ENCODE measurements at regions not wholly inside any gene's neighbourhood (a gene's known extent, or its start where the extent isn't known, plus 50 kb on each side); places are given as distances from the start of the nearest gene placed in this dataset.
"Not testable (repeated sequence)": the region's sequence is repeated elsewhere in the genome, so short reads cannot be mapped to it uniquely, and the experiment has no call there.

DNA sequence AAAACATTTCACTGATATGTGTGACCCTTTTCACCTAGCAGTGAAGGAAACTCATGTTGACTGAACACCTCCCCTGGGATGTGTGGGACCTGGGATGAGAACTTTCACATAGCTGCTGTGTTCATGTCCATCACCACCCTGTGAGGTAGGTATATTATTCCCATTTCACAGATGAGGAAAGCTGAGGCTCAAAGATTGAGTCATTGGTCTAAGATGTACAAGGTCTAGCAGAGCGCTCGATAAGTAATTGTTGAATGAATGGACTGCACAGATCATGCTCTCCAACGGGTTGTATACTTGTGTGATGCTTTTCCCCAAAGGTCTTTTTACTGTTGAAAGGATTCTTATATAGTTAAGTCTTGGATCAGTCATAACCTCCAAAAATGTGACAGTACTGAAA lies 75.6 kb upstream of the TSC22D1 start:
- DNase-seq: no peak

DNA sequence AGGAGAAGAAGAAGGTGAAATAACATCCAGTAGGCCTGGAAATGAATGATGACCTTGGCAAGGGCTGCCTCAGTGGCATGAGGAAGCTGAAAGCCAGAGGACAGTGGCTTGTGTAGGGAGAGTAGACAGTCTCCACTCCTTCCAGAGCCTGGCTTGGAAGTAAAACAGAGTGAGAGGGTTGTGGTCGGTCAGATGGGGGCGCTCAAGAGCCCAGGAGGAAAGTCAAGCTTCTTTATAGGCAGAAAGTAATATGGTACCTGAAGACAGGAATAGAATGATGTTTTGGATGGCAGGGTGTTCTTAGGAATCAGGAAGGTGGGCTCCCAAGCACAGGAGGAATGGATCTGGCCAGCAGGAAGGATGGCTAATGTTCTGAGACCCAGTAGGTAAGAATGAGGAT lies 75.1 kb upstream of the TSC22D1 start:
- DNase-seq: no peak

DNA sequence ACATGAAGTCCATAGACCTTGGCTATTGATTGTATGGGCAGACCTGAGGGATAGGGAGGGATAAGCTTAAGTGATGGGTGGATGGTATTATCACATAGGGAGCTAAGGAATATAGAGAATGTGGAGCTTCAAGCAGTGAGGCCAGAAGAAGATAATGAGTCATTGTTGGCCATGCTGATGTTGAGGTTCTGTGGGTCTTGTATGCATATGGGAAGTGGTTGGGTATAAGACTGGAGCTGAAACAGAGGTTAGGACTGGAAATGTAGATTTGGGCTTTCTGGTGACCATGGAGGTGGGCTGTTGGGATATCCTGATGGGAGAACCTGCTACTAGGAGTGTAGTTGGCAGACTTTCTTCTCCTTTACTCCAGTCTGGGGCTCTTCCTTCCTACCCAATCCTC lies 73.7 kb upstream of the TSC22D1 start:
- no peak for DNase-seq

DNA sequence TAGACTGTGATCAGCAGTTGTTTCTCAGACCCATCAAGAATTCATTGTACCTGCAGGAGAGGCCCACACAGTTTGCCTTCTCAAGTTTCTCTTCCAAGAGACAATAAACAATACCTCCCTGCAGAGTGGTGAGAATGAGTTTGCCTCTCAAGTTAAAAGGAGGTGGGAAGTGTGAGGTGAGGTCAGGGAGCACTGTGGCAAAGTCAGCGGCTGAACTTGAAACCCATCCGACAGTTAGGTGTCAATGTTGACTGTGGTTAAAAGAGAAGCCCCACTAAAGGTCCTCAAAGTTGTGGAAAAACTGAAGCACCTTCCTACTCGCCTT lies 72.9 kb upstream of the TSC22D1 start:
- no peak for DNase-seq

DNA sequence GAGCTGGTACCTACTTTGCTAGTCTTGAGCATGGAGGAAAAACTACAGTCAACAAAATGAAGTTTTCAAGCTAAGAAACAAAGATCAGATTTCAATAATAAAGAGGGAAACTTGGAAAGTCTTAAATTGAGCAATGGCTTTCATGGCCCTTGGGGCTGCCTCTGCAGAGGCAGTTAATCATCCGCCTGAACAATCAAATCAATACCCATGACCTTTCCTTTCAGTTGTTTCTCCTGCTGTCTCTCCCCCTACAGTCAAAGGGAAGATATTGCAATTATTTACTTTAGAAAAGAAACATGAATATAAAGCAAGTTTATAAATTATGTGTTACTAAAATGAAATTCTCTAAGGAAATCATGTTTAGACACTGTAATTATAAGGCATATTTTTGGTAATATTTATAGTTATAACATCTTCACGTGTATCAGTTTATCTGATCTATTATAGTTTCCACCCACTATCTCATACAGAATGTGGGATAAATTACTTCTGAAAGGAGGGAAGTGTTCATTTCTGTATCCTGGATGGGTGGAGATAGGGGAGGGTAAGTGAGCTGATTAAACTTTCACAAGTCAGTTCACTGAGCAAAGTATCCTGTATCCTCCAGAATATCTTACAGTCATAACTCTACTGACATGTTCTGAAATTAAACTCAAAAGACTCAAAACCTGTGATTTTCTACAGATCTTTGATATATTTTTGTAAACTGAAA lies 72.4 kb upstream of the TSC22D1 start:
- DNase-seq: no peak

DNA sequence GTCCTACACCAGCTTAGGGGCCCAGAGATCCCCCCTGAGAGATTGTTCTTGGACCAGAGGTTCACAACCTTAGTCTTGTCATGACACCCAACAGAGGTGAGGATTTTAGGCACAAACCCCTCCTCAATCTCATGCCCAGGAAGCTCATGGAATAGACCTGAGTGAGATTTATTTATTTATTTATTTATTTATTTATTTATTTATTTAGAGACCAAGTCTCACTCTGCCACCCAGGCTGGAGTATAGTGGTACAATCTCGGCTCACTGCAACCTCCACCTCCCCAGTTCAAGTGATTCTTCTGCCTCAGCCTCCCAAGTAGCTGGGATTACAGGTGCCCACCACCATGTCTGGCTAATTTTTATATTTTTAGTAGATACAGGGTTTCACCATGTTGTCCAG lies 71.4 kb upstream of the TSC22D1 start:
- not testable (repeated sequence) for DNase-seq

DNA sequence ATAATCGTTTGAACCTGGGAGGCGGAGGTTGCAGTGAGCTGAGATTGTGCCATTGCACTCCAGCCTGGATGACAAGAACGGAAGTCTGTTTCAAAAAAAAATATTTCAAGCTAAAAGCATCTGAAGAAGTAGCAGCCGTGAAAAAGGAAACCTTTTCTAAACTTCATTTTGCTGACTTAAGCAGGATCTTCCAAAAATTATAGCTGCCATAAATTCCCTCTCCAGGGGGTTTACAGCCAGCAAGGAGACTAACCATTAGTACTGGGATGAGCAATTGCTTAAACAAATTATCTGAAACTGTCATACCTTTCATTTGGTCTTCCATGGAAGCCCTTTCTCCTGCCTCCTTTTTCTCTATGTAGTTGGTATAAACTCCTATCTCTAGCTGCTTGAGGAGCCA lies 69.9 kb upstream of the TSC22D1 start:
- DNase-seq: no peak

DNA sequence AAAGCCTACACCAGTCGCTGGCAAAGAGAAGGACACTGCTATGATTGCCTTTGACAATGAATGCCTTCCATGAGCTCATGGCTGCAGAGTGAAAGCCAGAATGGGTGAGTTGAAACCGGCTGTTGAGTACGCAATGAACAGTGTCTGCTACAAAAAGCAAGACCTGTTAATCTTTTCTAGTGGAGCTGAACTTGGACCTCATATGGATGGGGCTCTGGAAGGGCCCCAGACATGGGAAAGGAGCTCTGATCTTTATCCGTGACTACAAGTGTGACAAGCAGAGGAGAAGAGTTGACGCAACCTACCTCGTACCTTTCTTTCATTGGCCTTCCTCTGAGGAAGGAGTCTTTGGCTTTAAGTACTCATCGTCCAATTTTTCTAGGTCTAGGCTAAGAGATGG lies 67.1 kb upstream of the TSC22D1 start:
- no peak for DNase-seq

DNA sequence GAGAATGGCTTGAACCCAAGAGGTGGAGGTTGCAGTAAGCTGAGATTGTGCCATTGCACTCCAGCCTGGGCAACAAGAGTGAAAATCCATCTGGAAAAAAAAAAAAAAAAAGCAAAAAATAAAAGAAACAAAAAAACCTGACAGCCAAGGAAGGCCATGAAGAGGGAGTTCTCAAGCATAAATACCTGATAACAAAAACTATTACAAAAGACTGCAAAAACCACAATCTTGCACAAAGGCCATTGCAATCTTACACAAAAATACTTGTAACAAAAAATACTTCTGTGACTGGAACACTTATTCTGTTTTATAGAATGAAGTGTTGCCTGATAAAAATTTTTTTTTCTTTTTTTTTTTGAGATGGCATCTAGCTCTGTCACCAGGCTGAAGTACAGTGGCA lies 61.5 kb upstream of the TSC22D1 start:
- no peak for DNase-seq

DNA sequence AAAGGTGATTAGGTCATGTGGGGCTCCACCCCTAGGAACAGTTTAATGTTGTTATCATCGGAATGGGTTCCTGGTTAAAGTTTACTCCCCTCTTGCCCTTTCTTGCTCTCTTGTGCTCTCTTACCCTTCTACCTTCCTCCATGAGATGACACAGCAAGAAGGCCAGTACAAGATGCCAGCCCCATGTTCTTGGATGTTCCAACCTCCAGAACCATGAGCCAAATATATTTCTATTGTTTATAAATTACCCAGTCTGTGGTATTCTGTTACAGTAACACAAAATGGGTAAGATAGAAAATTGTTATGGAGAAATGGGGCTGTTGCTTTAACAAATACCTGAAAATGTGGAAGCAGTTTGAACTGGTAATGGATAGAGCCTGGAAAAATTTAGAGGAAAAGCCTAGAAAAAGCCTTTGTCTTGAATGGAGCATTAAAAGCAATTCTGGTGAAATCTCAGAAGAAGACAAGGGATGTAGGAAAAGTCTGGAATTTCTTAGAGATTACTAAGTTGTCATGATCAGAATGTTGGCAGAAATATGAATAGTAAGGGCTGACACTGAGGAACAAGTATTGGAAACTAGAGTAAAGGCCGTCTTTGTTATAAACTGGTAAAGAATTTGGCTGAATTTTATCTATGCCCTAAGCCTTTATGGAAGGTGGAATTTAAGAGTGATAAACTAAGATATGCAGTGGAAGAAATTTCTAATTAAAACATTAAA lies 53.5 kb upstream of the TSC22D1 start:
- no peak for DNase-seq

DNA sequence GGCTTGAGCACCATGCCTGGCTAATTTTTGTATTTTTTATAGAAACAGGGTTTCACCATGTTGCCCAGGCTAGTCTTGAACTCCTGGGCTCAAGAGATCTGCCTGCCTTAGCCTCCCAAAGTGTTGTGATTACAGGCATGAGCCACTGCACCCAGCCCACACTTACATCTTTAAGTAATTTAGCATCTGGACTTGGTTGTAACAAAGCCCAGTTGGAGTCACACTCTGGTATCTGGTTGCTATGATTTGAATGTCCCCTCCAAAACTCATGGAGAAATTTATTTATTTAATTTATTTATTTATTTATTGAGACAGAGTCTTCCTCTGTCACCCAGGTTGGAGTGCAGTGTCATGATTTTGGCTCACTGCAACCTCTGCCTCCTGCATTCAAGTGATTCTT lies 52.7 kb upstream of the TSC22D1 start:
- not testable (repeated sequence) for DNase-seq

DNA sequence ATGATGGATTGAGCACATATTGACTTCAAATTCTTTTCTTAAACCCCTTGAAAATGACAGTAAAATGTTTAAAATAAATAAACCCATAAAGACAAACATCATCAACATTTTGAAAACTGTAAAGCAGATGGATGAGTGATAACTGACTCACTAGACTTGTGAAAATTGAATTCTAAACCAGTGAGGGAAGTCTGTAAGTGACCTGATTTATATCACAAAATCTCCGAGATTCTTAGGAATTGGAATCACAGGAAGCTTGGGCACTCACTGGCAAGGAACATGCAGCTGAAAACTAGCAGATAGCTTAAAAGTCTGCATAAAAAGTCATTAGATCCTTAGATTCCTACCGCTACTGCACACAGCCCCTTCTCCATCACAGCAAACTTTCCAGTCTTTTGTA lies 51.3 kb upstream of the TSC22D1 start:
- no peak for DNase-seq

DNA sequence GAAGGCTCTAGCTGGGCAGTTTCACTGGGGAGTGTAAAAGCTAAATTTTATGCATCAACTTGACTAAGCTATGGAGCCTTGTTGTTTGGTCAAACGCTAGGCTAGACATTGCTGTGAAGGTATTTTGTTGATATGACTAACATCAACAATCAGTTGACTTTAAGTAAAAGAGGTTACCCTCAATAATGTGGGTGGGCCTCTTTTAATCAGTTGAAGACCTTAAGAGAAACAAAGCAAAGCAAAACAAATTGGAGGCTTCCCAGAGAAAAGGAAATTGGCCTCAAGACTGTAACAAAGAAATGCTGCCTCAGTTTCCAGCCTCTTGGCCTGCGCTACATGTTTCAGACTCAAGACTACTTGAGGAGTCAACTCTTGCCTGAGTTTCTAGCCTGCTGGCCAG lies 50.0 kb upstream of the TSC22D1 start:
- no peak for DNase-seq

Measured in NCI-H1694 treated with DMSO at 0.1 percent for 48 hours (cell line).